C4-2B (cell line): ENCODE measurements at regions not wholly inside any gene's neighbourhood (a gene's known extent, or its start where the extent isn't known, plus 50 kb on each side); places are given as distances from the start of the nearest gene placed in this dataset.

ENCODE experiments used
- CTCF ChIP-seq: fragments of 450-650 bp; conservative IDR thresholded peaks from 2 replicates; pipeline ENCODE4 v1.5.1; 2017; ENCODE audit warnings: mild to moderate bottlenecking
- ZFX ChIP-seq: fragments of 450-650 bp; IDR thresholded peaks from 2 replicates; pipeline ENCODE4 v1.6.1; 2017

GRCh38 chr4:31058656-31059055 is 338.5 kb downstream of the PCDH7 start:
- TF ChIP-seq CTCF (no peak), ZFX (no peak)
